Activated CD8-positive, alpha-beta memory T cell treated with anti-CD3 and anti-CD28 coated beads for 48 hours (primary cell): ENCODE measurements at regions not wholly inside any gene's neighbourhood (a gene's known extent, or its start where the extent isn't known, plus 50 kb on each side); places are given as distances from the start of the nearest gene placed in this dataset.
"Not testable (repeated sequence)": the region's sequence is repeated elsewhere in the genome, so short reads cannot be mapped to it uniquely, and the experiment has no call there.

ENCODE experiments used
- DNase-seq, 3 experiments: peaks; one replicate each; pipeline ENCODE4 v3.0.0-alpha.2; 2020; ENCODE audit warnings: low read depth in 2 of 3, low spot score in 2 of 3

DNA sequence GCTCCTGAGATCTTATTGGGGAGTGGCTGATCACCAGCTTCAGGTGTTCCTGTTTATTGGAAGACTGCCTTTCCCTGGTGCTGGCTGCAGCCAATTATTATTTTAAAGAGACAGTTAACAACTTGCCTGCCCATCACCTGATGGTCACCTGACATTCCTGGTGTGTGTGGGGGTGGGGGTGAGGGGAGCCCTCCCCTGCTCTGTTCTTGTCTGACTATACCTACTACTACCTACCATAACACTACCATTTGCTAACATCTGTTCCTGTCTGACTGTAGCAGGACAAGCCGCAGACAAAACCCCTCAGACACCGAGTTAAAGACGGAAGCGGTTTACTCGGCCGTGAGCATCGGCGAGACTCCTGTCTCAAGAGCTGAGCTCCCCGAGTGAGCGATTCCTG, 54.9 kb upstream of the NBPF3 start:
- no peak for DNase-seq

DNA sequence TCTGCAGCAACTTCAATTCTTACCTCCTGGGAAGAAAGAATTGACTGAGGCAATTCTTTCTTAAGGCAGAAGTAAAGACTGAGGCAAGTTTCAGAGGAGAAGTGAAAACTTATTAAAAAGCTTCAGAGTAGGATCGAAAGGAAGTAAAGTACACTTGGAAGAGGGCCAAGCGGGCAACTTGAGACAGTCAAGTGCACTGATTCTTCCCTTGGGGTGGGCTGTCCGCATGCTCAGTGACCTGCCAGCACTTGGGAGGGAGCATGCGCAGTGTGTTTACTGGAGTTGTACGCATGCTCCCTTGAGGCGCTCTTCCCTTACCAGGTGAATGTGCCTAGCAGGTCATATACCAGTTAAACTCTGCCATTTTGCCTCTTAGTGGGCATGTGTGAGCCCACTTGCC, 55.3 kb upstream of the NBPF3 start:
- no peak for DNase-seq

DNA sequence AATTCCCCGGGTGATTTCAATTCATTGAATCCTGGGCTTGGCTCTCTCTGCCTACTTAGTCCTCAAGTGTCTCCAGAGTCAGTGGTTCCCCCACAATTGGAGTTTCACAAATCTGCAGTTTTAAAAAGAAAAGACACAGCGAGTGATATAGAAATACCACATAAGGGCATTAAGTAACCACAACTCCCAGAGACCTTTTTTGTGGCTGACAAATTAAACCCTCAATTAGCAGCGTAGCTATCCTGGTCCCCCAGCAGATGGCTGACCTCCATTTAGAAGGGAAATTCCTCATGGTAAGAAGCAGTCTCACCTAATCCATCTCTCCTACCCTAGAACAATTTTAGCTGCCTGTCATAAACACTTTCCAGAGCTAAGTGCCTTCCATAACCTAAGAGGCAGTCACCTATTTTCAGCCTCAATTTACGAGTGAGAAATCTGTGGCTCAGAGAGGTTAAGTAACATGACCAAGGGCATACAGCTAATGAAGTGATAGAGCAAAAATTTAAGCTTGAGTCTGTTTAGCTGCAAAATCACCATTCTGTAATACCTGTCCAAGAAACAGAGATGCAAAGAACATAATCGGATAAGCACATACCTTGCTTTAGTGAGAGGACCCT, 56.0 kb upstream of the NBPF3 start:
- DNase-seq = no peak

GRCh38 chr1:21381354-21381753, 58.6 kb upstream of the NBPF3 start:
- no peak for DNase-seq

DNA sequence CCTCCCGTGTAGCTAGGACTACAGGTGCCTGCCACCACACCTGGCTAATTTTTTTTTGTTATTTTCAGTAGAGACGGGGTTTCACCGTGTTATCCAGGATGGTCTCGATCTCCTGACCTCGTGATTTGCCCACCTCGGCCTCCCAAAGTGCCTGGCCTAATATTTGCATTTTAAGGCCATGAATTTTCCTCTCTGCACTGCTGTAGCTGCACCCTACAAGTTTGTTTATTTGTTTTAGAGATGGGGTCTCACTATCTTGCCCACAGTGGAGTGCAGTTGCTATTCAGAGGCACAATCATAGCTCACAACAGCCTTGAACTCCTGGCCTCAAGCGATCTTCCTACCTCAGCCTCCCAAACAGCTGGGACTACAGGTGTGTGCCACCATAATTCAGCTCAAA, 59.8 kb upstream of the NBPF3 start:
- DNase-seq = not testable (repeated sequence)

GRCh38 chr1:21379571-21379970, 60.4 kb upstream of the NBPF3 start:
- no peak for DNase-seq

GRCh38 chr1:21378705-21379494, 61.0 kb upstream of the NBPF3 start:
- no peak for DNase-seq

- no peak for DNase-seq
Measured at GRCh38 chr1:21372383-21372782, 67.6 kb upstream of the NBPF3 start.

DNA sequence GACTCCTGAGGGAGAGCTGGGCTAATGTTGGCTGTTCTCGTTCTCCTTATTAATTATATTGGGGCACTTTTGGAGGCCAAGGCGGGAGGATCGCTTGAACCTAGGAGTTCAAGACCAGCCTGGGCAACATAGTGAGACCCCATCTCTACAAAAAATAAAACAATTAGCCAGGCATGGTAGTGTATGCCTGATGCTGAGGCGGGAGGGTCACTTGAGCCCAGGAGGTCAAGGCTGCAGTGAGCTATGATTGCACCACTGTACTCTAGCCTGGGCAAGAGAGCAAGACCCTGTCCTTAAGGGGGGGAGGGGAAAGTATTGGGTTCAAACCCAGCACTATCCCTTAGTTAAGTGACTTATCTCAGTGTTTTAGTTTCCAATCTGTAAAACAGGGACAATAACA, 70.0 kb upstream of the NBPF3 start:
- DNase-seq = no peak

GRCh38 chr1:21368515-21369289, 71.2 kb upstream of the NBPF3 start:
- peak in 1 of 3 experiments; percentile 6 for DNase-seq

DNA sequence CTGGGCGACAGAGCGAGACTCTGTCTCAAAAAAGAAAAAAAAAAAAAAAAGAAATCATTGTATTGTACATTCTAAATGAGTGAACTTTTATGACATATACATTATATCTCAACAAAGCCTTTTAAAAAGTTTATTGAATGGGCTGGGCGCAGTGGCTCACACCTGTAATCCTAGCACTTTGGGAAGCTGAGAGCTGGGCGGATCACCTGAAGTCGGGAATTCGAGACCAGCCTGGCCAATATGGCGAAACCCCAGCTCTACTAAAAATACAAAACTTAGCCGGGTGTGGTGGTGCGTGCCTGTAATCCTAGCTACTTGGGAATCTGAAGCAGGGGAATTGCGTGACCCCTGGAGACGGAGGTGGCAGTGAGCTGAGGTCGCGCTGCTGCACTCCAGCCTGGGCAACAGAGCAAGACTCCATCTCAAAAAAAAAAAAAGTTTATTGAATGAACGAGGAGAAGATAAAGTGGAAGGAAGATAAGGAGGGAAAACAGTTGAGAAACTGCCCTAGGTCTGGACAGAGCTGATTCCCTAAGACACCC, 71.9 kb upstream of the NBPF3 start:
- not testable (repeated sequence) for DNase-seq

GRCh38 chr1:21366288-21366687, 73.6 kb upstream of the NBPF3 start:
- no peak for DNase-seq

GRCh38 chr1:21365036-21365435, 74.8 kb upstream of the ECE1 start:
- no peak for DNase-seq

- DNase-seq = no peak
Measured at GRCh38 chr1:21362096-21362495, 71.8 kb upstream of the ECE1 start.

- no peak for DNase-seq
Measured at GRCh38 chr1:21361506-21361905, 71.2 kb upstream of the ECE1 start.

DNA sequence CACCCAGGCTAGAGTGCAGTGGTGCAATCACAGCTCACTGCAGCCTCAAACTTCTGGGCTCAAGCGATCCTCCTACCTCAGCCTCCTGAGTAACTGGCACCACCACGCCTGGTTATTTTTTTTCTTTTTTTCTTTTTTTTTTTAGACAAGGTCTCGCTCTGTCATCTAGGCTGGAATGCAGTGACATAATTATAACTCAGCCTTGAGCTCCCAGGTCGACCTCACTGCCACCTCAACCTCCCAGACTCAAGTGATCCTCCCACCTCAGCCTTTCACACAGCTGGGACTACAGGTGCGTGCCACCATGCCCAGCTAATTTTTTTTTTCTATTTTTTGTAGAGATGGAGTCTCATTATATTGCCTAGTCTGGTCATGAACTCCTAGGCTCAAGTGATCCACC, 66.9 kb upstream of the ECE1 start:
- no peak for DNase-seq

DNA sequence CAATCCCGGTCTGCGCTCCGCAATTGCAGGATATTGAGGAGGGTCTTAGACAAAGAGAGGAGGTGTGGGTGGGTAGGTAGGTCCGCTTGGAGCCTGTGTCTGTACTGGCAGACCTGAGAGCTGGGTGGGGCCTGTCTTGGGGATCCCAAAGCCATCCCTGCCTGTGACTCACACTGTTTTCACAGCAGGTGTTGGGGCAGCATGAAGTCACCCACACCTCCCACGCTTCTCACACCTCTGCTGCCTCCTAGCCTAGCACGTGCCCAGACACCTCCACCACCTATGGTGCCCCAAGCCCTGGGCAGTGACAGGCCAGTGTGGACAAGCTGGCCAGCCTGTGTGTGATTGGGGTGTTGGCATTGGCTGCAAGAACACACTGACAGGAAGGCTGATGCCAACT, 65.7 kb upstream of the ECE1 start:
- no peak for DNase-seq

DNA sequence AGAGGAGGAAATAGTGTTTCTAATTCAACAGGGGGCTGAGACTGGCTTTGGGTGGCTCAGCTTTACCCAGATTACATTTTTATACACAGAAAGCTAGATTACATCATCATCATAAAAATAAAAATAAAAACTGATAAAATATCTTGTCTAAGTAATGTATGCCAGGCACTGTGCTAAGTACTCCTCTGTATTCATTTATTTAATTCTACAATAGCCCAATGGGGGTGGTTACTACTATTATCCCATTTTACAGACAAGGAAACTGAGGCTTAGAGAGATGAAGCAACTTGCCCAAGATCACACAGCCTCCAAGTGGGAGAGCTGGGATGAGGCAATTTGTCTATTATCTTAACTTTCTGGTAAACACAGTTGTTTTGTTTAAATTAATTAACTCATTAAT, 62.3 kb upstream of the ECE1 start:
- no peak for DNase-seq

- DNase-seq = no peak
Measured at GRCh38 chr1:21351901-21352300, 61.6 kb upstream of the ECE1 start.

GRCh38 chr1:21350202-21350885, 60.1 kb upstream of the ECE1 start:
- no peak for DNase-seq

GRCh38 chr1:21349693-21350092, 59.4 kb upstream of the ECE1 start:
- DNase-seq = no peak
